Activated T-helper 2 cell treated with anti-CD3 and anti-CD28 coated beads, Interferon-gamma antibody, Interleukin-2, Interleukin-4, amounts not matched to agents 10 μg/mL and 5 μg/mL and 100 μg/mL, durations not matched to agents 14 hours and 24 hours and 36 hours (primary cell): ENCODE measurements at regions not wholly inside any gene's neighbourhood (a gene's known extent, or its start where the extent isn't known, plus 50 kb on each side); places are given as distances from the start of the nearest gene placed in this dataset.
"Not testable (repeated sequence)": the region's sequence is repeated elsewhere in the genome, so short reads cannot be mapped to it uniquely, and the experiment has no call there.

Source experiments
- DNase-seq: peaks from one replicate; pipeline ENCODE4 v3.0.0; 2021; ENCODE audit warnings: low spot score
- H3K27ac Mint-ChIP-seq: one replicate; pipeline ENCODE4 v1.8.0; 2021; ENCODE audit warnings: mixed read lengths
- H3K27me3 Mint-ChIP-seq: one replicate; pipeline ENCODE4 v1.8.0; 2021; ENCODE audit warnings: low read depth, mixed read lengths
- H3K36me3 Mint-ChIP-seq: one replicate; pipeline ENCODE4 v1.8.0; 2021; ENCODE audit warnings: low read depth, mixed read lengths
- H3K4me1 Mint-ChIP-seq: one replicate; pipeline ENCODE4 v1.8.0; 2021; ENCODE audit warnings: low read depth, mixed read lengths
- H3K4me3 Mint-ChIP-seq: one replicate; pipeline ENCODE4 v1.8.0; 2021; ENCODE audit warnings: low read depth, mild to moderate bottlenecking, moderate library complexity, mixed read lengths
- H3K9me3 Mint-ChIP-seq: one replicate; pipeline ENCODE4 v1.8.0; 2021; ENCODE audit warnings: mixed read lengths
- intact Hi-C: fragments of 100-400 bp; cut with micrococcal nuclease; formaldehyde crosslinking; loops from one replicate; pipeline ENCODE4 v1.15.1; 2023

DNA sequence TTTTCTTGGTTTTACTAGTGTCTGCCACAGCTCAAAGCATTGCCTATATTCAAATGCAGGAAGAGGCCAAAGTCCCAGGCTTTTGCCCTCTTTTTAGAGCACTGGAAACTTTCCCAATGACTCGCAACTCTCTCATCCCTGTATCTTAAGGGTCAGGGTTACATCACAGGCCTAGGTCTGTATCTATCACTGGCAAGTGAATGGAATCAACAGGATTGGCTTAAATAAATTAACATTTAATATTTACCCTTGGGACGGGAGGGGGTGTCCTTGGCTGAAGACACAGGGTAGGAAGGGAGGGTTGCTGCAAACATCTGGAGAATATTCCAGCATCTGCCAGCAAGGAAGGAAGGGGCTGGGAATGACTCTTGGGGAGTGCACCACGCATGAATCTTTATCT lies 242.6 kb downstream of the SLC4A3 start:
- no peak for DNase-seq
- Mint-ChIP-seq H3K4me3 (no peak overlapping the region), H3K27me3 (no peaks in the 10 kb centered on the region), H3K27ac (no peak overlapping the region), H3K36me3 (no peaks in the 10 kb centered on the region), H3K4me1 (no peaks in the 10 kb centered on the region), H3K9me3 (no peaks in the 10 kb centered on the region)
- intact Hi-C loops: no loop called here

GRCh38 chr2:219871351-219871750 lies 243.9 kb downstream of the SLC4A3 start:
- DNase-seq: no peak
- H3K27ac Mint-ChIP-seq: no peak overlapping the region
- H3K4me1 Mint-ChIP-seq: no peaks in the 10 kb centered on the region
- H3K27me3 Mint-ChIP-seq: no peaks in the 10 kb centered on the region
- H3K4me3 Mint-ChIP-seq: no peak overlapping the region
- intact Hi-C loops: no loop called here
- no peaks in the 10 kb centered on the region for H3K36me3 Mint-ChIP-seq
- no peaks in the 10 kb centered on the region for H3K9me3 Mint-ChIP-seq

GRCh38 chr2:219875036-219875435 lies 247.6 kb downstream of the SLC4A3 start:
- no peaks in the 10 kb centered on the region for H3K4me1 Mint-ChIP-seq
- H3K4me3 Mint-ChIP-seq: no peak overlapping the region
- DNase-seq: no peak
- intact Hi-C loops: no loop called here
- no peaks in the 10 kb centered on the region for H3K27me3 Mint-ChIP-seq
- no peaks in the 10 kb centered on the region for H3K36me3 Mint-ChIP-seq
- H3K9me3 Mint-ChIP-seq: no peaks in the 10 kb centered on the region
- H3K27ac Mint-ChIP-seq: no peak overlapping the region

GRCh38 chr2:219875986-219876385 lies 248.6 kb downstream of the SLC4A3 start:
- H3K27me3 Mint-ChIP-seq, H3K4me1 Mint-ChIP-seq, intact Hi-C loops, H3K36me3 Mint-ChIP-seq, DNase-seq, H3K9me3 Mint-ChIP-seq, H3K4me3 Mint-ChIP-seq, H3K27ac Mint-ChIP-seq: not testable (repeated sequence)

DNA sequence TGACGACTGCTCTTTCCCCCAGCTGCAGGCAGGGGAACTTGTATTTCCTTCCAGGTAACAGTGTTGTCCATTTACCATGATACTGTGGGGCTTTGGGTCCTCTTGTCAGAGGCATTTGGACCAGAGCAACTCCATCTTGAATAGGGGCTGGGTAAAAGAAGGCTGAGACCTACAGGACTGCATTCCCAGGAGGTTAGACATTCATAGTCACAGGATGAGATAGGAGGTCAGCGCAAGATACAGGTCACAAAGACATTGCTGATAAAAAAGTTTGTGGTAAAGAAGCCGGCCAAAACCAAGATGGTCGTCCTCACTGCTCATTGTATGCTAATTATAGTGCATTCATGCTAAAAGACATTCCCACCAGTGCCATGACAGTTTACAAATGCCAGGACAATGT lies 249.5 kb downstream of the SLC4A3 start:
- DNase-seq: no peak
- no peaks in the 10 kb centered on the region for H3K27me3 Mint-ChIP-seq
- H3K27ac Mint-ChIP-seq: no peak overlapping the region
- no peak overlapping the region for H3K4me3 Mint-ChIP-seq
- H3K36me3 Mint-ChIP-seq: no peaks in the 10 kb centered on the region
- intact Hi-C loops: no loop called here
- H3K4me1 Mint-ChIP-seq: no peaks in the 10 kb centered on the region
- no peaks in the 10 kb centered on the region for H3K9me3 Mint-ChIP-seq

DNA sequence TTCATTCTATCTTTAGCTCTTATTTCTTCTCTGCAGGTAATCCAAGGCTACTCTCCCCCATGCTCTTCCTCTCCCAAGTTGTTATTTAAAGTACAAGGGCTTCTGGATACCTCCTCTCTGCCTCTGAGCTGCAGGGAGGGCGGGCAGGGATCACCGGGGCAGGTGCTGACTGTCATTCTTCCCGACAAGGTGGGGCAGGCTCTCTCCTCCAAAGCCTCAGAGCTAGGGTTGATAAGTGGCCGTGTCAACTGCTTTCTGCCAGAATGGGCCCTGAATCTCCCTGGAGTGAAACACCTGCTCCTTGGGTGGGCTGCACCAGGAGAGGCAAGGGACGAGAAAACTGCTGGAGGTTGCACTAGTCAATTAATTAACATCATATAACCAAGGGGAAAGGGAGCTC lies 250.3 kb downstream of the SLC4A3 start:
- Mint-ChIP-seq H3K4me1 (no peaks in the 10 kb centered on the region), H3K27me3 (no peaks in the 10 kb centered on the region), H3K9me3 (no peaks in the 10 kb centered on the region), H3K27ac (no peak overlapping the region), H3K4me3 (no peak overlapping the region), H3K36me3 (no peaks in the 10 kb centered on the region)
- intact Hi-C loops: no loop called here
- no peak for DNase-seq

DNA sequence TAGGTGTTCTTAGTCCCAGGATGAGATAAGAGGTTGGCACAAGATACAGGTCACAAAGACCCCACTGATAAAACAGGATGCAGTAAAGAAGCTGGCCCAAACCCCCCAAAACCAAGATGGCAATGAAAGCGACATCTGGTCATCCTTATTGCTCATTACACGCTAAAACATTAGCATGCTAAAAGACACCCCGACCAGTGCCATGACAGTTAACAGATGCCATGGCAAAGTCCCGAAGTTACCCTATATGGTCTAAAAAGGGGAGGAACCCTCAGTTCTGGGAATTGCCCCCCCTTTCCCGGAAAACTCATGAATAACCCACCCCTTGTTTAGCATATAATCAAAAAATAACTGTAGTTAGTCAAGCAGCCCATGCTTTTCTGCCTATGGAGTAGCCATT lies 251.1 kb downstream of the SLC4A3 start:
- Mint-ChIP-seq H3K4me1 (no peaks in the 10 kb centered on the region), H3K4me3 (no peak overlapping the region), H3K9me3 (no peaks in the 10 kb centered on the region), H3K36me3 (no peaks in the 10 kb centered on the region), H3K27ac (no peak overlapping the region), H3K27me3 (no peaks in the 10 kb centered on the region)
- intact Hi-C loops: no loop called here
- DNase-seq: no peak

GRCh38 chr2:219881851-219882250 lies 254.4 kb downstream of the SLC4A3 start:
- H3K36me3 Mint-ChIP-seq: no peaks in the 10 kb centered on the region
- no peak for DNase-seq
- H3K4me1 Mint-ChIP-seq: no peaks in the 10 kb centered on the region
- H3K27ac Mint-ChIP-seq: no peak overlapping the region
- no peaks in the 10 kb centered on the region for H3K27me3 Mint-ChIP-seq
- no peak overlapping the region for H3K4me3 Mint-ChIP-seq
- no peaks in the 10 kb centered on the region for H3K9me3 Mint-ChIP-seq
- intact Hi-C loops: no loop called here

- Mint-ChIP-seq H3K36me3 (no peaks in the 10 kb centered on the region), H3K4me3 (no peak overlapping the region), H3K27ac (no peak overlapping the region)
Observed at GRCh38 chr2:219886615-219887014, 259.2 kb downstream of the SLC4A3 start.

GRCh38 chr2:219887870-219888269 lies 260.4 kb downstream of the SLC4A3 start:
- no peak for DNase-seq
- no peaks in the 10 kb centered on the region for H3K9me3 Mint-ChIP-seq
- H3K4me3 Mint-ChIP-seq: no peak overlapping the region
- no peaks in the 10 kb centered on the region for H3K27me3 Mint-ChIP-seq
- H3K36me3 Mint-ChIP-seq: no peaks in the 10 kb centered on the region
- no peak overlapping the region for H3K27ac Mint-ChIP-seq
- intact Hi-C loops: no loop called here
- no peaks in the 10 kb centered on the region for H3K4me1 Mint-ChIP-seq

More at GRCh38 chr2:219886615-219887014, 259.2 kb downstream of the SLC4A3 start:
- Mint-ChIP-seq H3K4me1 (no peaks in the 10 kb centered on the region), H3K27me3 (no peaks in the 10 kb centered on the region), H3K9me3 (no peaks in the 10 kb centered on the region)
- intact Hi-C loops: no loop called here
- DNase-seq: no peak

- no peak for DNase-seq
- H3K27ac Mint-ChIP-seq: no peak overlapping the region
- no peak overlapping the region for H3K4me3 Mint-ChIP-seq
- intact Hi-C loops: no loop called here
- no peaks in the 10 kb centered on the region for H3K36me3 Mint-ChIP-seq
- H3K4me1 Mint-ChIP-seq: no peaks in the 10 kb centered on the region
- H3K9me3 Mint-ChIP-seq: no peaks in the 10 kb centered on the region
- no peaks in the 10 kb centered on the region for H3K27me3 Mint-ChIP-seq
Observed at GRCh38 chr2:219893541-219893940, 266.1 kb downstream of the SLC4A3 start.

- H3K9me3 Mint-ChIP-seq: no peaks in the 10 kb centered on the region
- intact Hi-C loops: no loop called here
- H3K4me3 Mint-ChIP-seq: no peak overlapping the region
- no peaks in the 10 kb centered on the region for H3K27me3 Mint-ChIP-seq
- H3K27ac Mint-ChIP-seq: no peak overlapping the region
- no peak for DNase-seq
- no peaks in the 10 kb centered on the region for H3K36me3 Mint-ChIP-seq
- no peaks in the 10 kb centered on the region for H3K4me1 Mint-ChIP-seq
Observed at GRCh38 chr2:219897456-219897855, 270.0 kb downstream of the SLC4A3 start.

DNA sequence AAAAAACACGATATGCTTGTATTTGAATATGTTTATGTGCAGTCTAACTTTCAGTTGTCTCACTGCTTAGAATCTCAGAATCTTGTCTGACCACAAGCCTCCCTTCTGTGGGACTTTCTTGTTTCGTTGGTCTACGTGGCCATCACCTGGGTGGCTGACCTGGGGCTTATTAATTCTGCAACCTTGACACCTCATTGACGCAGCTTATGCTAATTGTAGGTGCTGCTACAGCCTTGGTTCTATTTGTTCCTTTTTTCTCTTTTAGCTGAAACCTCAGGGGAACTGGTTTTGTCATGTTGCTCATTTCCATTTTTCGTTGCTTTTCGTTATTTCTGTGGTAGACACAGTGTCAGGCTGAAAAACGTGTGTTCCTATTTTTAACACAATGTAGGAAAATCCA lies 273.7 kb downstream of the SLC4A3 start:
- H3K9me3 Mint-ChIP-seq: no peaks in the 10 kb centered on the region
- no peak overlapping the region for H3K27ac Mint-ChIP-seq
- no peak overlapping the region for H3K4me3 Mint-ChIP-seq
- no peak for DNase-seq
- intact Hi-C loops: no loop called here
- no peaks in the 10 kb centered on the region for H3K4me1 Mint-ChIP-seq
- H3K27me3 Mint-ChIP-seq: no peaks in the 10 kb centered on the region
- H3K36me3 Mint-ChIP-seq: no peaks in the 10 kb centered on the region

- H3K27ac Mint-ChIP-seq: no peak overlapping the region
- H3K4me1 Mint-ChIP-seq: no peaks in the 10 kb centered on the region
- intact Hi-C loops: no loop called here
- no peaks in the 10 kb centered on the region for H3K9me3 Mint-ChIP-seq
- no peaks in the 10 kb centered on the region for H3K27me3 Mint-ChIP-seq
- H3K36me3 Mint-ChIP-seq: no peaks in the 10 kb centered on the region
- no peak for DNase-seq
- no peak overlapping the region for H3K4me3 Mint-ChIP-seq
Observed at GRCh38 chr2:219902891-219903552, 275.6 kb downstream of the SLC4A3 start.
